RWPE2 (cell line): ENCODE measurements at regions not wholly inside any gene's neighbourhood (a gene's known extent, or its start where the extent isn't known, plus 50 kb on each side); places are given as distances from the start of the nearest gene placed in this dataset.

ENCODE experiments used
- ATAC-seq: fragments of 200-7000 bp; cut with Tn5 transposase; 3 replicates; pipeline ENCODE4 v1.9.1; 2021; ENCODE audit warnings: low read depth
- DNase-seq: peaks from one replicate; pipeline ENCODE4 v3.0.0-alpha.2; 2020; ENCODE audit warnings: low spot score
- H3K27ac ChIP-seq: fragments of 450-650 bp; 2 replicates; pipeline ENCODE4 v1.5.1; 2017; ENCODE audit warnings: mild to moderate bottlenecking; ENCODE audit not compliant: poor library complexity, severe bottlenecking
- H3K27me3 ChIP-seq: fragments of 250-450 bp; sonication (Bioruptor Pico); 2 replicates; pipeline ENCODE4 v1.5.1; 2021; ENCODE audit warnings: mild to moderate bottlenecking, moderate library complexity; ENCODE audit not compliant: insufficient read depth, poor library complexity, severe bottlenecking
- H3K36me3 ChIP-seq: fragments of 250-450 bp; sonication (Bioruptor Pico); 2 replicates; pipeline ENCODE4 v1.5.1; 2020; ENCODE audit warnings: low read depth, mild to moderate bottlenecking, moderate library complexity
- H3K4me1 ChIP-seq: fragments of 250-450 bp; sonication (Bioruptor Pico); 2 replicates; pipeline ENCODE4 v1.5.1; 2021; ENCODE audit warnings: mild to moderate bottlenecking, moderate library complexity; ENCODE audit not compliant: insufficient read depth, poor library complexity, severe bottlenecking
- H3K4me3 ChIP-seq: fragments of 250-450 bp; sonication (Bioruptor Pico); 2 replicates; pipeline ENCODE4 v1.5.1; 2021; ENCODE audit warnings: mild to moderate bottlenecking, moderate library complexity; ENCODE audit not compliant: severe bottlenecking
- H3K9me3 ChIP-seq: fragments of 250-450 bp; sonication (Bioruptor Pico); 2 replicates; pipeline ENCODE4 v1.5.1; 2021; ENCODE audit warnings: mild to moderate bottlenecking, moderate library complexity; ENCODE audit not compliant: severe bottlenecking
- CTCF ChIP-seq: fragments of 450-650 bp; IDR thresholded peaks from one replicate; pipeline ENCODE4 v1.5.1; 2017; ENCODE audit warnings: mild to moderate bottlenecking, moderate library complexity; ENCODE audit not compliant: poor library complexity, severe bottlenecking

- DNase-seq = no peak
- Histone ChIP-seq H3K4me3 (no peak overlapping the region), H3K27ac (peak overlapping the region; percentile 74), H3K9me3 (no peaks in the 10 kb centered on the region), H3K36me3 (no peaks in the 10 kb centered on the region), H3K27me3 (no peaks in the 10 kb centered on the region), H3K4me1 (peaks cover 9% of the 10 kb centered on the region)
- no peak; the same call in 1 of the 3 replicates for ATAC-seq
- no peak for TF ChIP-seq CTCF
These were observed 344.3 kb downstream of the BCOR start for GRCh38 chrX:39753293-39753996.

- peak; percentile 96 for ATAC-seq
- DNase-seq = peak; percentile 87
- Histone ChIP-seq H3K9me3 (no peaks in the 10 kb centered on the region), H3K4me1 (peaks cover 9% of the 10 kb centered on the region), H3K4me3 (no peak overlapping the region), H3K27ac (peak overlapping the region; percentile 74), H3K27me3 (no peaks in the 10 kb centered on the region), H3K36me3 (no peaks in the 10 kb centered on the region)
- no peak for TF ChIP-seq CTCF
These were observed 342.4 kb downstream of the BCOR start for GRCh38 chrX:39755143-39756032.

- Histone ChIP-seq H3K27ac (peak overlapping the region; percentile 74), H3K4me1 (peaks cover 9% of the 10 kb centered on the region), H3K27me3 (no peaks in the 10 kb centered on the region), H3K9me3 (no peaks in the 10 kb centered on the region), H3K4me3 (no peak overlapping the region), H3K36me3 (no peaks in the 10 kb centered on the region)
- TF ChIP-seq CTCF = no peak
- ATAC-seq (no peak), DNase-seq (no peak)
These were observed 341.5 kb downstream of the BCOR start for GRCh38 chrX:39756086-39756883.

DNA sequence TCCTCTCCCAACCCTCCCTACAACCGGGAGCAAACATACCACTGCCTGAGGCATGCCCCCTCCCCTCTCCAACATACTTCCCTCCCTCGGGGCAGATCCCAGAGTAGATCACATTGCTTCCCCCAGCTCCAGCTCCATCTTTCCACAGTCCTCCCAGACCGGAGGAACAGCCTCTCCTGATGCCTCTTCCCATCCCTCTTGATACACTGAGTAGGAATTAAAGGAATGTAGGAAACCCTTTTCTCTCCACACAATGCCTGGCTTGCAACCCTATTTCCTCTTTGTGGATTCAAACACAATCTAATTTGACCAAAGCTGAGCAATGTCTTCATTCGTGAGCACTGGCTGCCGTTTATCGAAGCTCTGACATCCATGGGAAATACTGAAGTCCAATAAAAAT is 339.8 kb downstream of the BCOR start:
- H3K4me1 ChIP-seq = peaks cover 9% of the 10 kb centered on the region
- H3K36me3 ChIP-seq = no peaks in the 10 kb centered on the region
- no peak for ATAC-seq
- H3K27me3 ChIP-seq = no peaks in the 10 kb centered on the region
- TF ChIP-seq CTCF = no peak
- no peak overlapping the region for H3K4me3 ChIP-seq
- H3K9me3 ChIP-seq = no peaks in the 10 kb centered on the region
- H3K27ac ChIP-seq = no peak overlapping the region
- no peak for DNase-seq
